Stimulated activated CD4-positive, alpha-beta T cell treated with anti-CD3 and anti-CD28 coated beads, Interleukin-15, amount 100 ng/mL, for 24 hours (primary cell): ENCODE measurements at regions not wholly inside any gene's neighbourhood (a gene's known extent, or its start where the extent isn't known, plus 50 kb on each side); places are given as distances from the start of the nearest gene placed in this dataset.

Experiments
- DNase-seq: peaks from one replicate; pipeline ENCODE4 v3.0.0-alpha.2; 2020

DNA sequence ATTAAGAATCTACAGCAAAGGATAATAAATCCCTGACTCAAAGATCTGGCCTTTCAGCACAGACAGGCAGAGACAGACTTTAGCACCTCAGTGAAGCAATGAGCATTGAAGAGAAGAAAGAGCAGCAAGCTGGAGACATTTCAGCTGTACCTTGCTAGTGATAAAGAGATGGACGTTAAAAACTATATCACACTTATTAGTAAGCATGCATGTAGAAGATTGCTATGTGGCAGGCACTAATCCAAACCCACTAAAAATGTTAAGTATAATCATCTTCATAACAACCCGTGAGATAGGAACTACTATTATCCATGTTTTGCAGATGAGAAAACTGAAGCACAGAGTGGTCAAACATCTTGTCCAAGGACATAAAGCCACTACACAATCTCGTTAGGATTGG is 1538.3 kb upstream of the FLRT2 start:
- DNase-seq = no peak

DNA sequence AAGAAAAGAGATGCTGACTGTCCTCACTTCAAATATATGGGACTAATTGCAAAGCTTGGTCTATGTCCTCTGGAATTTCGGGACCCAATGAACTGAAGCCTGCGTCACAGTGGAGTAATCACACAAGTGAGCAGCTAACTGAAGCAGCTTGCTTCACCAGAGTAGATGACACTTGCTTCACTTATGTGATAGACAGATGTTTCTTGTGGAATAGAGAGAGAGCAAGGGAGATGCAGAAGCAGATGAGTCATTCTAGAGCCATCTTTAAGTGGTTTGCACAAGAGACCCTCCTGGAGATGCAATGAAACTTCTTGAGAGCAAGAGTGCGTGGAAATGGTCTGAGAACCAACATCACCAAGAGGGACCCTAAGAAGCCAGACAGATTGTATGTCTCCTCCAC is 1537.1 kb upstream of the FLRT2 start:
- no peak for DNase-seq

DNA sequence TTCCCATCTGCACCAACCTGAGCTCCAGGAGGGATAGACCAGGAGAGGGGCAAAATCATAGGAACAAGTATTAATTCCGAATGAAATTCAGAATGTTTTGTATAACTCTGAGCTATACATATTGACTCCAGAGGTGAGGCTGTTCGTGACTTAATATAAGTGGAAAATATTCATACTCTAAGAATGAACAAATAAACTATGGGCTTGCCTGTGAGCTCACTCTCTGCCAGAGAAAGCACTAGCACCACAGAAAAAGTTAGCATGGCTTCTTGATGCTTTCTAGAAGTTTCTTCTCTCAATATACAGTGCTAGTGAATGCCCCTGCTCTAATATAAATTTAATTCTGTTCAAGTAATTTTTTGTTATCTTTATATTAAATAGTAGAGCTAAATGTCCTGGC is 1536.4 kb upstream of the FLRT2 start:
- no peak for DNase-seq

DNA sequence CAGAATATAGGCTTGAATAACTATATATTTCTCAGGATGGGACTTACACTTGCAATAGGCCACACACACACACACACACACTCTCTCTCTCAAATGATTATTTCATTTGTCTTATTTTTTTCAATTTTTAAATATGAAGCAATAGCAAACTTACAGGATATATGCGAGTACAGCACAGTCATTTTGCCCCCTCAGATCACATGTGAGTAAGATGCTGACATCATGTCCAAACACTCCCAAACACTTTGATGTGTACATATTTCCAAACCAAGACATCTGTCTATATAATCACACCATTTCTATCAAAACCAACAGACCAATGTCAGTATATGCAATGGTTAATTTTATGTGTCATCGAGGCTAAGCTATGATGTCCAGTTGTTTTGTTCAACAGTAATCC is 1535.9 kb upstream of the FLRT2 start:
- DNase-seq = no peak

DNA sequence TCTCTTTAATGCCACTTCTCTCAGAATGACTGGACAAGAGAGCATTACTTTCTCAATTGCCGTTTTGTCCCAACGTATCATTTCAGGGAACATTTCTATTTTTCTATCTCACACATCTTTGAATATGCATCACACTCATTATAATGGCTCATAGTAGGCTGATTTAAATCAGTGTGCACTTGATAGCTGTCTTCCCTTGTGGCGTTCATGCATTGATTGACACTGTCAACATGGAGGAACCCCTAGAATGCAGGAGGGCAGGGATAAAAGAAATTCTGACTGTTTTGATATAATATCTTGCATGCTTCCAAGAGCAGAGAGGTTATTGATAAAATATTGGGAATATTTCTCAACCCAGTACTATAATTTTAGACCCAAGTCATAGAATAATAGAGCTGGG is 1528.9 kb upstream of the FLRT2 start:
- no peak for DNase-seq

DNA sequence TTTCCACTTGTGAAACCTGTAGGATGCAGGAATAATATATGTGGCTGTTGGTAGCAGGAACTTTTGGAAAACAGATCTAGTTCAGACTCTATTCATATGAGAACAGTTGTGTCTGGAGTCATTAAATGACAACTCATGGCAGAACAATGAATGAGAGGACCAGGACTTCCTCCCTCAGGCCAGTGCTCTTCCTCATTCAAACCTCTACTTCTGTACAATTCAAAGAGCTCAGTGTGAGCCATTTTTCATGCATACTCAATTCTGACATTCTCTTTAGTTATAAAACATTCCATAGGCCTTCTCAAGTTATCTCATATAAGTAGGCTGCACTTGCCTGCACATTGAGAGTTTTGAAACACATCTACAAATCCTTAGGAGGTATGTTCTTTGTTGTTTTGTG is 1526.6 kb upstream of the FLRT2 start:
- DNase-seq = no peak

DNA sequence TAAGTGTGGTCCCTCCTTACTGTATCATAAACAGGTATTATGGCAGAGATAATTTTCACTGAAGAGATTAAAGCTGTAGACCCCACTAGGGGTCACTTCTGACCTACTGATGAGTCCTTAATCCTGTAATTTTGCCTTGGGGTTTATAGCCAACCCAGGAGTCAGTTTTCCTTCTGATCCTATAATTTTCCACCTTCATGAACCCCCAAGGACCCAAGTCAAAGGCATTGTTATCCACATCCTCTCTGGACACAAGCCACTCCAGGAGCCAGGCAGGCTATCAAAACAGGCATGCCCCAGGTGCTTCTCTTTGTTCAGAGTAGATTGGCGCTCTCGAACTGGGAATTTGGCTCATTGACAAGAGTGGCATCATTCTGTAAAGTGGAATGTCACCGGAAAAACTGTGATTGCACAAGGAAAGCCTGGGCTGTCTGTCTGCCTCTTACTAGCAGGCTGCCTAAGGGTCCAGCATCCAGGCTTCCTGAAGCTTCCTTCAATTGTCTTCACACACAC is 1523.2 kb upstream of the FLRT2 start:
- no peak for DNase-seq

DNA sequence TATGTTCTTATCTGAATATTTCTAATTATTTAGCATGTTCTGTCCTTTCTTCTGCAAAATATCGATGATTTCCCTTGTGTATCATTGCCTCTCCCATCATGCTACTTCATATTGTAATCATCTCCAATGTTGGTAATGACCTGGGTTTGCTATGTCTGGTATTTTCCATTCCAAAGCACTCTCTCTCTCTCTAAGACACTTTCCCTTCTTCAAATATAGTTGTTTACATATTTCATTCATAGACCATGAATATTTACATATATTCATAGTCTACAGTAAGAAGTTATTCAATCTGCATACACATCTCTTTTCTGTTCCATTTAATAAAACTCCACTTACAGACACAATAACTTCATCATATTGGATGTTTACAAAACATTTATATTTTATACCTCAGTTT is 1516.5 kb upstream of the FLRT2 start:
- no peak for DNase-seq

DNA sequence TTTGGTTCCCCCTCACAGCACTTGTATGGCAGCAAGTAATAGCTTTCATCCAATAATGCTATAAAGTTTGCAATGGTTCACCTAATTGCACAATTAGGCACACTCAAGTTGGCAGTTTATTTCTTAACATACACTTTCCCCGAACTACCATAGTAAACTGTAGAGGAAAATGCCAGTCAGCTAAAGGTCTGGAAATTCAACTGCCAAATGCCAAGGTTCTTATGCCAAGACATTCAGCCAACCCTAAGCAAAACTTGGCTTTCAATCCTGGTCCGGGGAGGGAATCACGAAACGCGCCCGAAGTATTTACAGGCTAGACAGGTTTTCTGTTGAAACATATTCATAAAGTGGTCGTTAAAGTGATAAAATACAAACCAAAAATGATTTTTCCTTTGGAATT is 1512.4 kb upstream of the FLRT2 start:
- DNase-seq = no peak

DNA sequence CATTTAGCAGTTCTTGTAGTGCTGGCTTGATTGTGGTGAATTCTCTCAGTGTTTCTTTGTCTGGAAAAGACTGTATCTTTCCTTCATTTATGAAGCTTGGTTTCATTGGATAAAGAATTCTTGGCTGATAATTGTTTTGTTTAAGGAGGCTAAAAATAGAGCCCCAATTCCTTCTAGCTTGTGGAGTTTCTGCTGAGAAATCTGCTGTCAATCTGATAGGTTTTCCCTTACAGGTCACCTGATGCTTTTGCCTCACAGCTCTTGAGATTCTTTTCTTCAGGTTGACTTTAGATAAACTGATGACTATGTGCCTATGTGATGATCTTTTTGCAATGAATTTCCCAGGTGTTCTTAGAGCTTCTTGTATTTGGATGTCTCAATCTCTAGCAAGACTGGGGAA is 1508.5 kb upstream of the FLRT2 start:
- DNase-seq = no peak

DNA sequence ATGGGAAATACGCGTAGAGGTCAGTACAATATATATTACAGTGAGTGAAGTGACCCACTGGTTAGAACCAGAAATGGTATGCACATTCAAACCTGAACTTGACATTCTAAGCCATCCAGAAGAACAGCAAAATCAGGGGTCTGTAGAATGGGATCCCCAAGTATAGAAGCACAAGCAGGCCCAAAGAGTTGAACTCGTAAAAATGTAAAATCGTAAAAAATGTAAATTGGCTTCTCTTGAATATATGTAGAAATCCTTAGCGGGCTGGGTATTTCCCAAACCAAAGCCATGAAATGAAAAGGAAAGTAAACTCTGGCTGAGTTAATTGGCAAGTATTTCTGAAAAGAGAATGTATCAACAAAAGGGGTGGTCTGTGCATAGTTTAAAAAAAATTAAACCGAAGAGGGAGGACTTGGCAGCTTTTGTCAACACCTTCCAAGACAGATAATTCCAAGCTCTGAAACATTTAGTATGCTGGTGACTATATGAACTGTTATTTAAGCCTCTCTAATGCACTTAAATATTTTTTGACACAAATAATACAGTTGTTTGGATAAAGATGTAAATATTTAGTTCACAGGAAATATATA is 1505.6 kb upstream of the FLRT2 start:
- DNase-seq = no peak

DNA sequence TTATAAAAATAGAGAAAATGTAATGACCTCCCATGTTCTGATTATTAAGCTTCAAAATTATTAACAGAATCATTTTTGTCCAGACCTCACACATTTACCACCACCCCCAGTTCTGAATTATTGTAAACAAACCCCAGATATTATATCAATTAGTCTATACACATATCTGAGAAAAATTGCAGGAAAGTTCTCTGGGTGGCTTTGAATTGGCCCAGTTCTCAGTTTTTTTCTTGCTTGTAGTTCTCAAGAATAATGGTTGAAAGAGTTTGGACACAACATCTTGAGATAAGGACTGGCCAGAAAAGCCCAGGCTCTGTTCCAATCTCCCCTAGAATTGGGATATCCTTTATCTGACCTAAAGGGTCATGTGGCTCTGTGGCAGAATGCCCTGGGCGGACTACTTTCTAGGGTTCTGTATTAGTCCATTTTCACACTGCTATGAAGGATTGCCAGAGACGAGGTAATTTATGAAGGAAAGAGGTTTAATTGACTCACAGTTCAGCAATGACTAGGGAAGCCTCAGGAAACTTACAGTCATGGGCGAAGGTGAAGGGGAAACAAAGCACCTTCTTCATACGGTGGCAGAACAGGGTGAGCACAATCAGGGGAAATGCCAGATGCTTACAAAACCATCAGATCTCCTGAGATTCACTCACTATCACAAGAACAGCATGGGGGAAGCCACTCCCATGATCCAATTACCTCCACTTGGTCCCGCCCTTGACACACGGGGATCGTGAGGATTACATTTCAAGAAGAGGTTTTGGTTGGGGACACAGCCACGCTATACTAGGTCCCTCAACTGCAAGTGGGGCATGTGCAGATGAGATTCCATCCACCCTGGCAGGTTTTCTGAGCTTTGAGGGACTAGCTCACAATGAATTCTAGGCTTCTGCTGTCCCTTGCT is 1504.6 kb upstream of the FLRT2 start:
- no peak for DNase-seq

DNA sequence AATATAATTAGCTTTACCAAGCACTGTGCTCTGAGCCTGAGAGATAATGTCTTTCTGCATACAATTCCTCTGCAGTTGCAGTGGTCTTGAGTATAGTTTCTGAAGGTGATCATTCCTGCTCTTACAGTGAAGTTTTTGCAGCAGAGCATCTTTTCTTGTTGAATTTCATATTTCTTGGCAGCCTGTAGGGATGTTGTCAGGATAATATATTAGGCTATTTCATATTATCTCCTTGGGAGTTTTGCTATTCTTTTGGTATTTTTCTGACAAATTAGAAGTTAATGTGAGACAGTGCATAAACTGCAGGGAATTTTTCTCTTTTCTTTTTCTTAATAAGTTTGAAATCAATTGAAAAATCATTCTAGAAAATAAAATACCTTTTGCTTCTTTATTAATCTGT is 1502.6 kb upstream of the FLRT2 start:
- DNase-seq = no peak

DNA sequence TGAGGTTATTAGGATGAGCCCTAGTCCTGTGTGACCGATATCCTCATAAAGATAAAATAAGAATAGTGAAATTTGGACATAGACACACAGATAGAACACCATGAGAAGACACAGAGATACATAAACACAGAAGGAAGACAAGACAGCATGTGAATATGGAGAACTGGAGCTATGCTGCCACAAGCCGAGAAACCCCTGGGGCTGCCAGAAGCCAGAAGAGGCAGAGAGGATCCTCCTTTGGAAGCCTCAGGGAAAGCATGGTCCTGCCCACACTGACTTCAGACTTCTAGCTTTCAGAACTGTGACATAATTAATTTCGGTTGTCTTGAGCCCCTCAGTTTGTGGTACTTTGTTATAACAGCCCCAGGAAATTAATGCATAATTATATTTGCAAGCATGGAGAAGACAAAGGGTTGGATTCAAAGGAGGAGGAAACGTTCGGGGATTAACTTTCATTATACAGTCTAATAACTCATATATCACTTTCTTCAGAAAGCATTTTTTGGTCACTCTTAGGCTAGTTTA is 1501.8 kb upstream of the FLRT2 start:
- no peak for DNase-seq

DNA sequence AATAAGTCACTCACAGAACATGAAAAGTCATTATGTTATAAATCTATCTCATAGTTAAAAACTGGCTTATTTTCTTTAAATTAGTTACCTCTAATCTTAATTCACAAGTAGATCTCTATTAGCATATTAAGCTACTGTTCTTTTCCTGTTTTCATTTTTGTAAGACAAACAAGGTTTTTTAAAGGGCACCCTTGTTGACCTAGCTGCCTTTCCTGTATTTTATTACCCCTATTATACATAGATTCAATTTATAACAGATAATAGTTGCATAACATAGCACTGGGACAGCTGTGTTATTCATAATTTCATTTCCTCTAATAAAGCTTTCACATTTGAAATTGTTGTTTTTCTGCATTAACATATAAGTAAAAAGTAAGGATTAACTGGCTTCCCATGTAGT is 1500.7 kb upstream of the FLRT2 start:
- no peak for DNase-seq

DNA sequence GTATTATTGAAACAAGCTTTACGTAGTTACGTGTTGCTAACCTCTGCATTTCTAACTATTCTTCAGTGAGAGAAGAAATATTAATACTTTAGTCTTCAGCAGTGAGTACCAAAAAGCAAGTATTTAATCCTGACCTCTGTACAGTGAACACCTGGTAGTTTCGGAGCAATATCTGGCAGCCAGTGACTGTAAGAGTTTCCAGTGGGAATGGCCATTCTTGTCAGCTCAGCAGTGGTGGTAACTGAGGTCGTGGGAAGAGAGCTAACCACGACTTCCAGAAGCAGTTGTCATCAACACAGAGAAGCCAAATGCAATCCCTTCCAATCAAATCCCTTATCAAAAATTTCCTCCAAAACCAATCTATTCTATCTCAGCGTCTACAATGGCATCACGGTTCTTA is 1500.2 kb upstream of the FLRT2 start:
- no peak for DNase-seq

DNA sequence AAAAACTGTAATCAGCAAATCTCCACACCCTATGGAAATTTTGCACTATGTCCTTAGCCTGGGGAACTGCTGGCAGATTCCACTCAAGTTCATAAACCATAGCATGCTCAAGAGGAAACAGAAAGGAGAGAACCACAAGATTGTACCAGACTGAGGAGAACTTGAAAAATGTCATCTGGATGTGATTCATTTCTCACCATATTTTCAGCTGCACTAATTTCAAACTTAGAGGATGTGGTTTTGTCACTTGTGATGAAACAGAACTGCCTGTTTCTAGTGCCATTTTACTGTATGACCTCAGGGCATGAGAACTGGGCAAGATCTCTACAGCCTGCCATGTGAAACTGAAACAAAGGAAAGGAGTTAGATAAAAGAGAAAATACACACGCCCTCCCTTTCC is 1493.1 kb upstream of the FLRT2 start:
- no peak for DNase-seq

DNA sequence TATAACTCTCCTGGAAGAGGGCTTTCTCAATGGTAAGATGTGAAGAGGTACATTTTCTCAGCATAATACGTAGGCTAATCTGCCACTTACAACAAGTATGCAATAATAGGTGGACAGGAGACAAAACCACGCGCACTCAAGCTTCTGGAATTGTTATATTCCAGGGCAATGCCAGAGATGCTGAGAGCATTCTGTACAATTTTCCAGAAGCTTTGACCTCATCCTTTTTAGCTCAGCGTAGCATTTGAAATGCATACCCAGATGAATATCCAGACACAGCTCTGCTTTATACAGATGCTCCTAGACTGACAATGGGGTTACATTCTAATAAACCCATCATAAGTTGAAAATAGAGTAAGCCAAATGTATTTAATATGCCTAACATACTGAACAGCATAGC is 1492.4 kb upstream of the FLRT2 start:
- no peak for DNase-seq

DNA sequence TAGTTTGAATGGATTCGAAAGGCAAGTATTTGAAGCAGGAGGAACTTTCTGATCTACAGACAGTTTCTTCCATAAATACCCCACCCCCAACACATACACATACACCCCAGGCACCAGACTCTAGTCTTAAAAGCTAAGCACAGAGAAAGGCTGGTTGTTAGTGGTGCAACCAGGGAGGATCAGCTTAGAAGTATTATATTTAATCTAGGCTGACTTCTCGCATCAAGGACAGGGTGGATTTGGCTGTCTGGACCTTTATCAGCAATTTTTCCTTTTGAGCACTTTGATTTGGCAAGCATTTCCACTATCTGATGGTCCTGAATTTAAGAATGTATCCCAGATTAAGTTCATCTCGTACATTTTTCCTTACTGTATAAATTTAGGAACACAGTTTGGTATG is 1489.8 kb upstream of the FLRT2 start:
- no peak for DNase-seq

DNA sequence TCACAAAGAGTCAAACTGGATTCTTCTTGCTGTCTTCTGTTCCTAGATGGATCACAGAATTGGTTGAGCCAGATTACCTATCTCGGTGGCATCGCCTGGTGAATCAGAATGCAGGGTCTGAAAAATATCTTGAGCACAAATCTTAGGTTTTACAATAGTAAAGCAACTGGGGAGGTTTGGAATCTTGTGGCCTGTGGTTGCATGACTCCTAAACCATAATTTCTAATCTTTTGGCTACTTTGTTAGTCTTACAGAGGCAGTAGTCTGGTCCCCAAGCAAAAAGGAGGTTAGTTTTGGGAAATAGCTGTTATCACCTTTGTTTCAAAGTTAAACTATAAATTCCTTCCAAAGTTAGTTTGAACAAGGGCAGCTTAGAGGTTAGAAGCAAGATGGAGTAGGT is 1488.5 kb upstream of the FLRT2 start:
- no peak for DNase-seq

DNA sequence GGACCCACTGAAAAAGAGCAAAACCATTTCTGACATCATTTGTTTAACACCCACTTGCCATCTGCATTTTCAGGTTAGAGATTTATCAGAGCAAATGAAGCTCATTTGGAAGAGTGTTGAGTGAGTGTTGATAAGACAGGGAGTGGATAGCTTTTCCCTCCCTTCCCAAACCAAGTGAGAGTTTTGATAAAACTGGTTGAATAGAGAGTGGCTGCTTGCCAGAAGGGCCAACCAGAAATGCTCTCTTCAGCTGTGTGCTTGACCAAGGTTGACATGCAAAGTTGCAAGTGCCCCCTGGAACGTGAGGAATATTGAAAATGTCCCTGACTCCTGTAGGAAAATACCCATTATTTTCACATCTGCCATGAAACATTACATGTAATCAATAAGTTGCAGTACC is 1487.0 kb upstream of the FLRT2 start:
- DNase-seq = no peak

DNA sequence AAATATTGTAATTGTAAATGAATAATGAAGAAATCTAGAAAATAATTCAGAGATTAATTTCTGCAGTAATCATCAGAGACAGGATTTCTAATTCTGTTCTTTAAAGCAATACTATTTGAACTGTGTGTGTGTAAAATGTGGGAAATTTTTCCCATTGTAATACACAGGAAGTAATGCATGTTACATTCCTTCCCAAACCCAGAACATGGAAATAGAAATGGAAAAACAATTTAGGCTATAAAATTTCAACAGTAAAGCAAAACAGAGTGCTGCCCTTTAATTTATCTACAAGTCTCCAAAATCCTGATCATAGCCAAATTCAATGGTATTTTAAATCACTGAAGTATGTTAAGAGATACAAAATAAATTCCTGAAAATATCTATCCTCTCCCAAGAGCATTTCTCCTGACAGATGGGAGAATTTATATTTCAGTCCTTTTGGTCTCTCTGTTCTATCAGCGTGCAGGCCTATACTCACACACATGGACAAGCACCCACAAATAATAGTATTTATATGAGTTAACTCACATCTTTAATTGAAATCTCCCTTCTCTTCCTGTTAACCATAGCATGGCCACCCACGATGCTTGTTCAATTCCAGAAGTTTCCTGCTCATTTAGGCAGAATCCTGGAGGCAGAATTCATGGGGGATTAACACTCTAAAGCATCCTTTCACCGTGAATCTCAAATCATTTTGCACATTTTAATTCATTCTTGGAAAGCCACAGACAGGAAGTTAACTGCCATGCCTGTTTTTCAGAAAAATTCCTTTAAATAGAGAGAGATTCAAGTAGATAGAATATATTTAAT is 1465.4 kb upstream of the FLRT2 start:
- DNase-seq = no peak

DNA sequence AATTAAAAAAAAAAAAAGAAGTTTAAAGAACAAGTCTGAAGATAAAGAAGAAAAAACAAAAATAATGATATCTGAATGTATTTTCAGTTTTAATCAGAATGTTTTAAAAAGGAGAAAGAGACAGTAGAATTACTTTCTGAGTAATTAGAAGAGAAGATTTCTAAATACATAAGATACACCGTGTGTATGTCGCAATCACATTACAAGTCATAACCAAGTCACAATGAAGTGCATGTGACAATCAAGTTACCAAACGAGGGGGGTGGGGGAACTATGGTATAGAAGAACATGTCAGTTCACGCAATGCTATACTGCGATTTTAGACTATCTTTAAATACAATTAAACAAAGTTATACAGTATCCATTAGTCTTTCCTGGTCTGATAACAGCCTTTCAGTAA is 1464.1 kb upstream of the FLRT2 start:
- DNase-seq = no peak

DNA sequence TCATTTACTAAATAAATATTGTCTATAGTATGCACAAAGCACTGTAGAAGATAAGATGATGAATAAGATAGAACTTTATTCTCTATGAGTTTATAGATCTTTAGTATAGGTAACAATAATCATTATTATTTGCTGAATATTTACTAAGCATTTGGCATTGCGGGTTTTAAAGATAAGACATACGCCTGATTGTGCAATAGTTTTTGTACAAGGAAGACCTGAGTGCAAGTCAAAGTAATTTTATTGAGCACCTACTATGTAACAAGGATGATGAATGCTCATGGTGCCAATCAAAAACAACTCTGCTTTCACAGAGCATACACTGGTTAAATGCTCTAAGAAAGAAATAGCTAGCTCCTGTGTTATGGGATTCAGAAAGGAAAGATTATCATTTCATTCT is 1461.7 kb upstream of the FLRT2 start:
- no peak for DNase-seq
